WI38 (cell line): ENCODE measurements at regions not wholly inside any gene's neighbourhood (a gene's known extent, or its start where the extent isn't known, plus 50 kb on each side); places are given as distances from the start of the nearest gene placed in this dataset.

Experiments used
- H3K4me3 ChIP-seq: 2 replicates; pipeline ENCODE4 v1.5.1; 2011; ENCODE audit warnings: low read depth, mild to moderate bottlenecking, control low read depth, low read length
- TF ChIP-seq, protein P1 (sequence below): IDR thresholded peaks from 2 replicates; pipeline ENCODE4 v1.5.1; 2012; ENCODE audit warnings: low read depth, mild to moderate bottlenecking, control low read depth, low read length

DNA sequence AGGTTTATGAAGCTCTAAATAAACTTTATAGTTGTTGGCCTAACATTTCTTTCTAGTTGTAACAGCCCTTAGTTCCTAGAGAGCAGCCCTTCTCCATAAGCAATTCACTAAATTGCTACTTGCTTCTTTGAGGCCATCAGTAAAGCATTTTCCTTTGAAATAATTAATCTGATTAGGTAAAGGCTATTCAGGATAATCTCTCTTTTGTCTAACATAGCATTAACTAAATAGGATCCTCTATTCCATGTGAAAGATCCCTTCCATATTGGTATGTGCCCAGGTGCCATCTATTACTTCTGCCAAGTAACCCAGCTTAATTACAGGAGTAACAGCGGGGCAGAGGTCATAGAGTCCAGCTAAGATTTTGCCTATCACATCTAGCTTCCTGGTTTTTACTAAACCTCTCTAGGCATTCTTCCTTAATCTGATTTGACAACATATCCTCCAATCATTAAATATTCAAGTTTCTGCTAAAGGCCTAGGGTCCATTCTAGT lies 1408.0 kb downstream of the PCDH18 start:
- H3K4me3 ChIP-seq, result no peak overlapping the region
- TF ChIP-seq, protein P1, sequence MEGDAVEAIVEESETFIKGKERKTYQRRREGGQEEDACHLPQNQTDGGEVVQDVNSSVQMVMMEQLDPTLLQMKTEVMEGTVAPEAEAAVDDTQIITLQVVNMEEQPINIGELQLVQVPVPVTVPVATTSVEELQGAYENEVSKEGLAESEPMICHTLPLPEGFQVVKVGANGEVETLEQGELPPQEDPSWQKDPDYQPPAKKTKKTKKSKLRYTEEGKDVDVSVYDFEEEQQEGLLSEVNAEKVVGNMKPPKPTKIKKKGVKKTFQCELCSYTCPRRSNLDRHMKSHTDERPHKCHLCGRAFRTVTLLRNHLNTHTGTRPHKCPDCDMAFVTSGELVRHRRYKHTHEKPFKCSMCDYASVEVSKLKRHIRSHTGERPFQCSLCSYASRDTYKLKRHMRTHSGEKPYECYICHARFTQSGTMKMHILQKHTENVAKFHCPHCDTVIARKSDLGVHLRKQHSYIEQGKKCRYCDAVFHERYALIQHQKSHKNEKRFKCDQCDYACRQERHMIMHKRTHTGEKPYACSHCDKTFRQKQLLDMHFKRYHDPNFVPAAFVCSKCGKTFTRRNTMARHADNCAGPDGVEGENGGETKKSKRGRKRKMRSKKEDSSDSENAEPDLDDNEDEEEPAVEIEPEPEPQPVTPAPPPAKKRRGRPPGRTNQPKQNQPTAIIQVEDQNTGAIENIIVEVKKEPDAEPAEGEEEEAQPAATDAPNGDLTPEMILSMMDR, result no peak

DNA sequence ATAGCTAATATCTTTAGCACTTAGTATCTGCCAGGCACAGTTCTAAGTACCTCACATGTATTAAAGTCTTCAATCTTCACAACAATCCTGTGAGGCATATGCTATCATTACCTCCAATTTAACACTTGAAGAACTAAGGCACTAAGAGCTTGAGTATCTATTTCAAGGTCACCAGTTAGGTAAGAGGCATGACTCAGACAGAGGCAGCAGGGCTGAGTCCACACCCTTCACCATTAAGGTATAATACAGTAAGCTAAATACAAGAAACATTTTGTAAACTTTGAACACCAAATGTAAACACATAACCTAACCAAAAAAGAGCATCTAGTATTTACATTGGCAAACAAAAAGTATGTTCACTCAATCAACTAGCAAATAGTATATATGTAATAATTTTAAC lies 1410.9 kb downstream of the PCDH18 start:
- no peak overlapping the region for H3K4me3 ChIP-seq
- TF ChIP-seq, protein P1, result no peak

DNA sequence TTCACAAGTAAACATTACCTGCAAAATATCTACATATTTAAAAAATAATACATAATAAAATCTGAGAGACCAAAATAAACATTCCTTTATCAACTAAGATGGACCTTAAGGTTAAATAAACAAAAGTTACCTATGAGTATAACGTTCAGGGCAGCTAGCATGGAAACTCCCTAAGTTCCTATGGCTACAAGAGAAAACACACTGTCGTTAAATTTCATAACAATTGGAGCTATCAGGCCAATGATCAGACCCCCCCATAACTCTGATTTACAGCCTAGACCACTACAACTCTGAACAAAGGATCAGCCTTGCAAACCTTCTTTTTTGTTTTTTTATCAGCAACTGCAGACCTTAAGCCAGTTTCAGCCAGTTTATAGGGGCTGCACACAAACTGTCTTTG lies 1418.4 kb downstream of the PCDH18 start:
- TF ChIP-seq, protein P1, result no peak
- no peak overlapping the region for H3K4me3 ChIP-seq

DNA sequence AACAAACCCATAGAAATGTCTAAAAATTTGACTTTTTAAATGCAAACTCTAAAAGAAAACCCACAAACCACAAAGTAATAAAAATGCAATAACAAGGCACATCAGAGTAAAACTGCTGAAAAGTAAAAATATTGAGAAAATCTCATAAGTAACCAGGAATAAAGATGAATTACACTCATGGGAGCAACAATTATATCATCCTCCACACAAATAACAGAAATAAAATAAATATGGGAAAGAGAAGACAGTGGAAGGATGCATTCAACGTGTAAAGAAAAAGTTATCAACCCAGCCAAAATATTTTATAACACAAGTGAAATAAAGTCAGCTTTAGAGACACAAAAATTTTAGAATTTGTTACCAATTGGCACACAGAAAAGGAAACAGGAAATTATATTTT lies 1420.2 kb downstream of the PCDH18 start:
- TF ChIP-seq, protein P1, result no peak

DNA sequence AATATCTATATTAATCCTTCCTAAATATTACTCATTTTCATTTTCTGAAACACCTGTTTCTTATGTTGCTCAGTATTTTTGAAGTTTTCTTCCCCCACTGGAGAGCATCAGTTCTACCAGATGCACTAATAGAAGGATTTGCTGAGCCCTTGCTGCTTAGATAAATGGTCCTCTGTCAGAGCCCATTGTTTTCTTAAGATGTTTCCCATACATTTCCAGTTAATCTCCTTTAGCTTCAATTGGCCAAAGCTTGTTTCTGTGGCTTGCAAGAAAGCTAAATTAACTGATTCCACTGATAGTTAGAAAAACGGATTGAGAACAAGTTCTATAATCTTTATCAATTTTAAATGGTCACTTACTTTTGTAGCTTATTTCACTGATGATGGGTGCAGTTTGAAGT lies 1425.5 kb downstream of the PCDH18 start:
- H3K4me3 ChIP-seq, result no peak overlapping the region
- TF ChIP-seq, protein P1, result no peak

More for the DNA sequence above, 1420.2 kb downstream of the PCDH18 start:
- H3K4me3 ChIP-seq, result no peak overlapping the region

DNA sequence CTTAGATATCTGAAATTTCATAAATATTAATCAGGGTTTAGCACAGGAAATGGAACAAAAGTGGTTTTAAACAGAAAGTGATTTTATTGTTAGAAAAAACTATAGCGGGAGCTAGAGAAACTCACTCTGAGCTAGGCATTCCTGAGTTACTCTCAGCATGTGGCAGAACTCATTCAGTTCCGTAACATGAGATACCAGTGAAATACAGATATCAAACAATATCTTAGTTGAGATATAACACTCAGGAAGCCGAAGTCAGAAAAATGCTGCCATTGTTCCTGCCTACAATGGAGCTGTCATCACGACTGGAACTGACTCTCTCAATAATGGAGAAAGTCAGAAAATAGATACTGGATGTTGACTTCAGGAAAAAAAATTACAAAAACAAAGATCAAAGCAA lies 1428.7 kb downstream of the PCDH18 start:
- no peak overlapping the region for H3K4me3 ChIP-seq
- TF ChIP-seq, protein P1, result no peak

DNA sequence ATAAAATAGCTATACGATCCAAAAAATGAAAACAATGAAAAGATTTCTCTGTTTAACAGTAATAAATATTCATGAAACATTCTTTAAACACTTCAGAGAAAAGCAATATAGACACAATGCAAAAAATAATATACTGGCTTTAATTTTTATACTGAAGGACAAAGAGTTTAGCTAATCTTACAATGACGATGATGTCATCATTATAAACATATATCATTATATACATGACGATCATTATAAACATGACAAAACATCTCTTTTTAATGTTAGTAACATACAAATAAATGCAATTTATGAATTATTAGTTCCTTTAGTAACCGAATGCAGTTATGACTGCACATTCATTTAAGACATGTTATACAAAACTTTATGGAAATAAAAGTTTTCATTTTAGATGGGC lies 1434.6 kb downstream of the PCDH18 start:
- H3K4me3 ChIP-seq, result no peak overlapping the region

More for the DNA sequence above, 1434.6 kb downstream of the PCDH18 start:
- TF ChIP-seq, protein P1, result no peak
